Cardiac septum (tissue), 1 donor: ENCODE measurements at regions not wholly inside any gene's neighbourhood (a gene's known extent, or its start where the extent isn't known, plus 50 kb on each side); places are given as distances from the start of the nearest gene placed in this dataset.

Experiments used
- DNase-seq: peaks from one replicate; pipeline ENCODE4 v3.0.0-alpha.2; 2020; ENCODE audit warnings: low spot score
- intact Hi-C: fragments of 100-400 bp; cut with DNase I; formaldehyde crosslinking; loops from one replicate; pipeline ENCODE4 v1.14.0; 2022
- donor health status: DM: no; HTN: no; CAD: no.

GRCh38 chr12:65593239-65593701, 231.0 kb upstream of the HMGA2 start:
- no peak for DNase-seq
- intact Hi-C loops: loop anchor here (2.0 kb wide), 1 partner anchor 22 kb away; no protein-coding TSS in a partner anchor

DNA sequence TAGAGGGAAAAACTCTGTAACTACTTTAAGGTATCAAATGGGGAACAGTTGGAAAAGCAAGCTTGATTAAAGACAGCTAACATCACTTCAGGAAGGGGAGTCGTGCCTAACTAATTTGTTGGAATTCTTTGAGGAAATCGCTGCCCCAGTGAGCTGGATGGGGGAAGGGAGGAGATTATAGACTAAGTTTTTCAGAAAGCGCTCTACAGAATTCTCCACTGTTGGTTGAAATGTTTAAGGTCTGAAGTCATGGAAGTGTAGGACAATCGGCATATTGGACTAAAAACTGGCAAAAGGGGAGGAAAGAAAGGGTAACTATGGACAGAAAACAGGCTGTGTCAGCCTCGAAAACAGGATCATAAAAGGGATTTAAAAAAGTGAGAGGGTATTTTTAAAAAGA, 229.9 kb upstream of the HMGA2 start:
- intact Hi-C loops: no loop called here
- no peak for DNase-seq

GRCh38 chr12:65595016-65595560, 229.2 kb upstream of the HMGA2 start:
- no peak for DNase-seq
- intact Hi-C loops: no loop called here

GRCh38 chr12:65596514-65597091, 227.7 kb upstream of the HMGA2 start:
- no peak for DNase-seq
- intact Hi-C loops: no loop called here

GRCh38 chr12:65597527-65597926, 226.8 kb upstream of the HMGA2 start:
- intact Hi-C loops: no loop called here
- DNase-seq: no peak

- no peak for DNase-seq
- intact Hi-C loops: no loop called here
Measured at GRCh38 chr12:65598688-65599087, 225.6 kb upstream of the HMGA2 start.

GRCh38 chr12:65602253-65602609, 222.1 kb upstream of the HMGA2 start:
- intact Hi-C loops: loop anchor here (5.0 to 10.0 kb wide), 4 partner anchors 40 to 485 kb away; no protein-coding TSS in a partner anchor
- no peak for DNase-seq

- intact Hi-C loops: loop anchor here (5.0 to 10.0 kb wide), 4 partner anchors 40 to 485 kb away; no protein-coding TSS in a partner anchor
- DNase-seq: peak; percentile 86
Measured at GRCh38 chr12:65602610-65603295, 221.5 kb upstream of the HMGA2 start.

DNA sequence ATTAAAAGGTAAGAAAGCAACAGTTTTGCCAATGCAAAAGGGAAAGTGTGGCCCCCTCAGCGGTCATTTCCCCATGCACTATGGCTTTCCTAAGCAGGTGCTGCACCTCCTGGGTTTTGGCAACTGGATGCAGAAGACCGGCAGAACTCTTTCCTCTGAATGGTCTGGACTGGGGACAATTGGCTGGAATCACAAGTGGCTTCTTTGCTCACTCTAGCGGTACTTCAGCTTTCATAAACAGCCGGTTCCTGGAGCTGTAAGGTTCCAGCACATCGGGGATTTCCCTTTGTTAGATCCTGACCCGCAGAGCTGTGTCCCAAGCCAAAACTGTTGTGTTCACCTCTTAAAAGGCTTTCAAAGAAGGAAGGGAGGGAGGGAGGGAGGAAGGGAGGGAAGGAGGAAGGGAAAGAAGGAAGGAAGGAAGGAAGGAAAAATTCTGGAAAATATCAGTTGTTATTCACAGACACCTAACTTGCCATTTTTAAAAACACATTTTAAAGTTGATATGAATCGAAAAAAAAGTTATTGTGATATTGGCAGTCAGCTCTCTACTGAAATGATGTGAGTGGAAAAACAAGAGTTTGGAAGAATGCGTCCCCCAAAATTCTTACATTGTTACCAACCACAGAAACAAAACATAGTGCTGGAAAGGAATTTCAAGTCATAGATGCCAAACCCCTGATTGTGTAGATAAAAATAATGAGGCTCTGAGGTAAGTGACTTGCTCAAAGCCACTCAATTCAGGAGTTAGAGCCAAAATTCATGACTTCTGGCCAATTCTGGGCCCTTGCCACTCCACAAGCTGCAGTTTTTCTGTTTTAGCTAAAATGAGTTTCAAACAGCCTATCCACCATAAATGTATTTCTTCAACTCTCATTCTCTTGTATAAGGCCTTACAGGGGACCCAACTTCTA, 220.6 kb upstream of the HMGA2 start:
- intact Hi-C loops: loop anchor here (5.0 to 10.0 kb wide), 4 partner anchors 41 to 484 kb away; no protein-coding TSS in a partner anchor
- no peak for DNase-seq

GRCh38 chr12:65605019-65605418, 219.3 kb upstream of the HMGA2 start:
- no peak for DNase-seq
- intact Hi-C loops: loop anchor here (10.0 kb wide), 1 partner anchor 280 kb away; no protein-coding TSS in a partner anchor

DNA sequence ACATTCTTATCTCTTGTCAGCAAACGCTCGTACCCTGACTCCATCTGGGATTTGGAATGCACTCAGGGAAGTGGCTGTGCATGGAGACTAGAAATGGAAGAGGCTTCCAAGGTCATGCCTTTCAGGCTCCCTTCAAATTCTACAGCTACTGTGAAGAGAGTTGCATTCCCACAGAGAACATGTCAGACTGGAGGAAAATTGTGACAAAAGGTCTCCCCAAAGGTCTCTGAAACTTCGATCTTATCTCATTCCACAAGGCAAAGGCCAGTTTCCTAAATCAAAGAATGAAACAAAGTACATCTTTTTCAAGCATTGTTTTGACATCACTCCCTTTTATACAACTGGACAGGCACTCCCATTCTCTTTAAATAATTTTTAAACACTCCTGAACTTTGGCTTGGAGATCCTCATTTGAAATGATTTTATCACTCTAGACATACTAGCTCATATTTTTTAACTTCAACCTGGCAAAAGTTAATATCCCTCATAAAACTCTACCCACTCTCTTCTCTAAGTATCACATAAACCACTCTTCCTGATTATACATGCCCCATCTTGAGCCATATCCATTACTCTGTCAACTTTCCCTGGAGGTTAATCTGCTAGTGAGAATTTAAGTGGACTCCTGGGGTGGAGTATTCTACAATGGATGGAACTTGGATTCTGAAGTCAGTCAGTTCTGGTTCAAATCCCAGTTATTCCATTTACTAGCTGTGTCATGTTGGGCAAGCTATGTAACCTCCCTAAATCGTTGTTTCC, 218.1 kb upstream of the HMGA2 start:
- DNase-seq: no peak
- intact Hi-C loops: loop anchor here (10.0 kb wide), 1 partner anchor 279 kb away; no protein-coding TSS in a partner anchor

DNA sequence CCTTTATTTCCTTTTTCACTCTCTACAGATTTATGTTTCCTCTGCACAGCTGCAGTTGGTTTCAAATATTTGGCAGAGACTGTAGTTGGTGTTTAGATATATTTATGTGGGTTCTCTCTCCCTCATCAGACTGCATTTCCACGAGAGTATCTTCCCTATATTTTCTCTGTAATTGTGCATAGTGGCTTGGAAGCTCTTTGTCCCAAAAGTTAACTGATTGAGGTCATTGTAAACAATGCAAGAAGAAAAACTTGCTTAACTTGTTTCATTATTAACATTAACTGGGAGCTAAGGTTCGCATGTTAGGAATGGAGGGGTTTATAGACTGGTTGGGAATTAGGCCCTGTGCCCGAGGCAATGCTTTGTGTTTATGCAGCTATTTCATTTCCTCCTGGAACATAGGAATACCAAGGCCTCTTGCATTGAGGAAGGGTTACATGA, 216.9 kb upstream of the HMGA2 start:
- no peak for DNase-seq
- intact Hi-C loops: loop anchor here (10.0 kb wide), 1 partner anchor 277 kb away; no protein-coding TSS in a partner anchor

DNA sequence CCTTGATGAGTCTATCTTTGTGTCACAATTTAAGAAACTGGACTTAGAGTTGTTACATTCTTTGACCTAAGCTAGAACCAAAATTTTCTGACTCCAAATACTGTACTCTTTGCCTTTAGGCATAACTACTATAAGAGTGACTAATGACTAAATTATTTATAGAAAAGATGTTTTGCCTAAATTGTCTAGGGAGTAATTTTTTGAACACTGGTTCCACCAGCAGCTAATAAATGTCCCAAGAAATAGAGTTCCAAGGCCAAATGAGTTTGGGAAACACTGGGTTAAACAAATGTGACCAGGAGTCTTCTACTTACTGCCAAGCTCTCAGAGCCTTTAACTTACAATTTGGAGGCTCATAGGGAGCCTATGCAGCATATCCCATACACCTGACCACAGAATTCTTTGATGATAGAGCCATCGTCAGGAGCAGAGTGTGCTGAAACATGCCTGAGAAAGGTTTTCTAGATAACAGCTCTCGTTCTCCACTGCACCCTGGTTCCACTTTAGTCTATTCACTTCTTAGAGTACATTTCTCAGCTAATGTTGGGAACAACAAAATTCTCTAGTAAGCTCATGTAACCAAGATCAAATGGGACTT, 215.9 kb upstream of the HMGA2 start:
- DNase-seq: no peak
- intact Hi-C loops: loop anchor here (10.0 kb wide), 1 partner anchor 276 kb away; no protein-coding TSS in a partner anchor

- intact Hi-C loops: loop anchor here (10.0 kb wide), 1 partner anchor 275 kb away; no protein-coding TSS in a partner anchor
- no peak for DNase-seq
Measured at GRCh38 chr12:65609359-65609771, 214.9 kb upstream of the HMGA2 start.

GRCh38 chr12:65611396-65611795, 212.9 kb upstream of the HMGA2 start:
- intact Hi-C loops: no loop called here
- no peak for DNase-seq

DNA sequence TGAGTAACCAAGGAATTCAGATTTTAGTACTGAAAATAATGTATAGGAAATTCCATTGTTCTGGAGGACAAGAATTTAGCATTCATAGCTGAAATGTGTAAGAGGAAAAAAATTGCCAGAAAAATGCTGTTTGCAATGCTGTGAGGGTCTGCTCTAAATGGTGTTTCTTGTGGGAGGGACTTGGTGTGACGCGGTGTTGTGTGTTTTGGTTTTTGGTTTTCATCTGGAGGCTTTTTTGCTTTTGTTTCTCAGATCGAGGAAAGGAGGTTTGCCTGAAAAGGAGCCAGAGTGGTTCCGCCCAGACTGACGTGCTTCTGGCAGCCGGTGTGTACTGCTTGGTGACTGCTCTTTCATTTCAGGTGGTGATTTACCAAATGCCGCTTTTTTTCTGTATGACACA, 211.8 kb upstream of the HMGA2 start:
- no peak for DNase-seq
- intact Hi-C loops: no loop called here

DNA sequence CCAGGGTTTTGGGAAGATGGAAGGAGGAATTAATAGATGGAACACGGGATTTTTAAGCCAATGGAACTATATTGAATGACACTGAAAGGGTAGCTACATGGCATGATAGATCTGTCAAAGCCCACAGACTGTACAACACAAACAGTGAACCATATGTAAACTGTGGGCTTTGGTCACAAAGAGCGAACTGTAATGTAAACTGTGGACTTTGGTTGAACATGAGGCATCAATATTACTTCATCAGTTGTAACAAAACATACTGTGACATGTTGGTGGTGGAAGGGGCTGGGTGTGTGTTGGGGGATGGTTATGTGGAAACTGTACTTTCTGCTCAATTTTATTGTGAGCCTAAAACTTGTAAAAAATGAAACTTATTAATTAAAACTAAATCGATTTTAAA, 210.6 kb upstream of the HMGA2 start:
- intact Hi-C loops: no loop called here
- DNase-seq: no peak

- intact Hi-C loops: no loop called here
- DNase-seq: no peak
Measured at GRCh38 chr12:65614259-65614889, 209.9 kb upstream of the HMGA2 start.
